Adrenal gland (tissue), 9 donors: ENCODE measurements at regions not wholly inside any gene's neighbourhood (a gene's known extent, or its start where the extent isn't known, plus 50 kb on each side); places are given as distances from the start of the nearest gene placed in this dataset.
"Not testable (repeated sequence)": the region's sequence is repeated elsewhere in the genome, so short reads cannot be mapped to it uniquely, and the experiment has no call there.

Experiments
- DNase-seq, 7 donors: peaks; one replicate each; pipeline ENCODE4 v3.0.0-alpha.2; 2019 to 2020
- H3K27ac ChIP-seq, 5 donors: fragments of 200-600 bp; sonication (generic) in 4 of 5; 1 replicate in 3 of 5; 2 replicates in 2 of 5; pipeline versions ENCODE4 v1.5.1 to v1.8.0; 2016 to 2020; ENCODE audit warnings: mild to moderate bottlenecking in 1 of 5
- H3K27me3 ChIP-seq: fragments of 200-600 bp; 2 replicates; pipeline ENCODE4 v1.8.0; 2021
- H3K36me3 ChIP-seq, 2 donors: fragments of 200-600 bp; replicated peaks in 1 of 2; 1 replicate in 1 of 2; 2 replicates in 1 of 2; pipeline versions ENCODE4 v1.5.1 to v1.8.0; 2018 to 2022
- H3K4me1 ChIP-seq, 2 donors: fragments of 200-600 bp; replicated peaks in 1 of 2; 1 replicate in 1 of 2; 2 replicates in 1 of 2; pipeline versions ENCODE4 v1.5.1 to v1.8.0; 2018 to 2021
- H3K4me3 ChIP-seq, 4 donors: fragments of 200-600 bp; sonication (generic) in 3 of 4; one replicate each; pipeline ENCODE4 v1.5.1; 2016 to 2018
- H3K9me3 ChIP-seq, 3 donors: fragments of 200-600 bp; sonication (generic) in 1 of 3; replicated peaks in 1 of 3; 1 replicate in 2 of 3; 2 replicates in 1 of 3; pipeline versions ENCODE4 v1.5.1 to v1.8.0; 2016 to 2021
- POLR2A ChIP-seq, 2 donors: fragments of 450-650 bp; IDR thresholded peaks; one replicate each; pipeline ENCODE4 v1.6.1; 2017; ENCODE audit warnings: antibody characterized with exemption in 2 of 2, mild to moderate bottlenecking in 2 of 2, moderate library complexity in 1 of 2
- WGBS, 4 donors: extraction: QIAGEN DNeasy Blood & Tissue Kit in 2 of 4; methylation state at CpG; one replicate each; pipeline versions ENCODE4 v1.1.5 to v1.1.7; 2013 to 2017; 5-methylcytosine and 5-hydroxymethylcytosine counted together
- intact Hi-C, 2 donors: fragments of 100-400 bp; cut with DNase I; formaldehyde crosslinking; loops; one replicate each; pipeline versions ENCODE4 v1.14.1 to v1.15.0; 2022 to 2023
- TF ChIP-seq, protein P1 (sequence below), 6 experiments: fragments of 450-650 bp in 4 of 6; fragments of 200-600 bp in 2 of 6; sonication (generic) in 1 of 6; IDR thresholded peaks; 1 replicate in 5 of 6; 2 replicates in 1 of 6; pipeline versions ENCODE4 v1.5.1 to v1.8.0; 2016 to 2021; ENCODE audit warnings: antibody characterized with exemption in 6 of 6, mild to moderate bottlenecking in 2 of 6, moderate library complexity in 1 of 6
- donor health status: healthy with polysubstance abuse.
- donor health status: Bipolar disorder and iron deficiency.
- donor health status: DM: yes; HTN: yes; CAD: no.
- donor health status: DM: no; HTN: no; CAD: no.
- donor health status: DM: no; HTN: no; CAD: no.

DNA sequence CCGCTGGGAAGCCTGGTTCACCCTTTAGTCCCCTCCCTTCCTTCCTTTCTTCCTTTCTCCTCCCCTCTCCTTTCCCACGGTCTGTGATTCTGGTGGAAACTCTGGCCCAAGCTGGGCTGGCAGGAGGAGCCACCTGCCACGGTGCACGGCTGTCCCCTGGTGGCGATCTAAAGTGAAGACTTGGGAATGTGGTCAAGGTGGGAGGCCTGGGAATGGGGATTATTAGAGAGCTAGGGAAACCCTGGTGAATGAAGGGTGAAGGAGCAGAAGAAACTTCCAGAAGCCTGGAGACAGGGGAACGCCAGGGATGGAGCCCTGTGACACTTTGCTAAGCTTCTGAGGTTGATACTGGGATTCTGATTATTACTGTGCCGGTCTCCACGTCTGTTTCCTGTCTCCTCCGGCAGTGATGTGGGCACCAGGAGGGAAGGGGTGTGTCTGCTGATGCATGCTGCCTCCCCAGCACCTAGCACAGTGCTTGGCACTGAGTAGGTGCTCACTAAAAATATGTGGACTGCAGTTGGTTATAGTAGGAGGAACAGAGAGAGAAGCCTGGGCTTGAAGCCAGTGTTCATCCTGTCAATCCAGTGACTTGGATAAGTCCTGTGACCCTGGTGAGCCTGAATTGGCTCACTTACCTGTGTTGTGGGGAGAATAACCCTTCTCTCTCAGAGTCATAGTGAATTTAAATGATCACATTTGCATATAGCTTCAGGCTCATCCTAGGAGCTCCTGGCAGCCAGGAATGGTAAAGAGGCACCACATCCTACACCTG, 71.2 kb upstream of the NBPF3 start:
- H3K9me3 ChIP-seq = no peaks in the 10 kb centered on the region
- intact Hi-C loops = loop anchor here in 1 of 2 donors (2.0 kb wide), 1 partner anchor 136 kb away; no protein-coding TSS in a partner anchor
- H3K4me3 ChIP-seq = no peak overlapping the region
- peak; percentile 81 to 91 (median 85) for DNase-seq
- H3K27ac ChIP-seq = no peak overlapping the region
- H3K36me3 ChIP-seq = no peaks in the 10 kb centered on the region
- WGBS, 4 donors = 18 to 32% (median 24%) methylated on average over 9 of the region's 9 CpGs
- H3K27me3 ChIP-seq = no peaks in the 10 kb centered on the region
- H3K4me1 ChIP-seq = peaks cover 0 to 6% of the 10 kb centered on the region in 2 donors
- TF ChIP-seq, protein P1, sequence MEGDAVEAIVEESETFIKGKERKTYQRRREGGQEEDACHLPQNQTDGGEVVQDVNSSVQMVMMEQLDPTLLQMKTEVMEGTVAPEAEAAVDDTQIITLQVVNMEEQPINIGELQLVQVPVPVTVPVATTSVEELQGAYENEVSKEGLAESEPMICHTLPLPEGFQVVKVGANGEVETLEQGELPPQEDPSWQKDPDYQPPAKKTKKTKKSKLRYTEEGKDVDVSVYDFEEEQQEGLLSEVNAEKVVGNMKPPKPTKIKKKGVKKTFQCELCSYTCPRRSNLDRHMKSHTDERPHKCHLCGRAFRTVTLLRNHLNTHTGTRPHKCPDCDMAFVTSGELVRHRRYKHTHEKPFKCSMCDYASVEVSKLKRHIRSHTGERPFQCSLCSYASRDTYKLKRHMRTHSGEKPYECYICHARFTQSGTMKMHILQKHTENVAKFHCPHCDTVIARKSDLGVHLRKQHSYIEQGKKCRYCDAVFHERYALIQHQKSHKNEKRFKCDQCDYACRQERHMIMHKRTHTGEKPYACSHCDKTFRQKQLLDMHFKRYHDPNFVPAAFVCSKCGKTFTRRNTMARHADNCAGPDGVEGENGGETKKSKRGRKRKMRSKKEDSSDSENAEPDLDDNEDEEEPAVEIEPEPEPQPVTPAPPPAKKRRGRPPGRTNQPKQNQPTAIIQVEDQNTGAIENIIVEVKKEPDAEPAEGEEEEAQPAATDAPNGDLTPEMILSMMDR (IDR thresholded peaks at IDR 0.05) = peak; percentile 98 to 100 (median 100)
- peak in 1 of 2 donors; percentile 31 for TF ChIP-seq POLR2A (IDR thresholded peaks at IDR 0.05)

DNA sequence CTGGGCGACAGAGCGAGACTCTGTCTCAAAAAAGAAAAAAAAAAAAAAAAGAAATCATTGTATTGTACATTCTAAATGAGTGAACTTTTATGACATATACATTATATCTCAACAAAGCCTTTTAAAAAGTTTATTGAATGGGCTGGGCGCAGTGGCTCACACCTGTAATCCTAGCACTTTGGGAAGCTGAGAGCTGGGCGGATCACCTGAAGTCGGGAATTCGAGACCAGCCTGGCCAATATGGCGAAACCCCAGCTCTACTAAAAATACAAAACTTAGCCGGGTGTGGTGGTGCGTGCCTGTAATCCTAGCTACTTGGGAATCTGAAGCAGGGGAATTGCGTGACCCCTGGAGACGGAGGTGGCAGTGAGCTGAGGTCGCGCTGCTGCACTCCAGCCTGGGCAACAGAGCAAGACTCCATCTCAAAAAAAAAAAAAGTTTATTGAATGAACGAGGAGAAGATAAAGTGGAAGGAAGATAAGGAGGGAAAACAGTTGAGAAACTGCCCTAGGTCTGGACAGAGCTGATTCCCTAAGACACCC, 71.9 kb upstream of the NBPF3 start:
- not testable (repeated sequence) for H3K27ac ChIP-seq, DNase-seq, H3K9me3 ChIP-seq, H3K36me3 ChIP-seq, H3K4me1 ChIP-seq, H3K4me3 ChIP-seq, H3K27me3 ChIP-seq
- intact Hi-C loops = loop anchor here in 1 of 2 donors (2.0 kb wide), 1 partner anchor 135 kb away; no protein-coding TSS in a partner anchor
- WGBS, 4 donors = 52 to 63% (median 56%) methylated on average over 13 to 14 of the region's 14 CpGs

DNA sequence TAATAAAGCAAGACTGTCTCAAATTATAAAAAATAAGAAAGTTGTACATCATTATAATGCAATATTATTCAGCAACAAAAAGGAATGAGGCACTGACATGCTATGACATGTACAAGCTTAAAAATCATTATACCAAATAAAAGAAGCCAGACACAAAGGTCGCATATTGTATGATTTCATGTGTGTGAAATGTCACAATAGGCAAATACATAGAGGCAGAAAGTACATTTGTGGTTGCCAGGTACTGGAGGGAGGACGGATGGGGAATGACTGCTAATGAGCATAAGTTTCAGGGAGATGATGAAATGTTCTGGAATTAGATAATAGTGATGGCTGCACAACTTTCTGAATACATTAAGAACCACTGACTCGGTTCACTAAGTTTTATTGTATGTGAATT, 73.6 kb upstream of the NBPF3 start:
- Histone ChIP-seq H3K36me3 (no peaks in the 10 kb centered on the region), H3K27ac (no peak overlapping the region), H3K27me3 (no peaks in the 10 kb centered on the region), H3K4me3 (no peak overlapping the region), H3K4me1 (peaks cover 0 to 6% of the 10 kb centered on the region in 2 donors), H3K9me3 (no peaks in the 10 kb centered on the region)
- 76 to 84% (median 83%) methylated on average over 3 of the region's 3 CpGs for WGBS, 4 donors
- TF ChIP-seq, protein P1 (IDR thresholded peaks at IDR 0.05) = no peak
- no peak for TF ChIP-seq POLR2A (IDR thresholded peaks at IDR 0.05)
- intact Hi-C loops = no loop called here
- DNase-seq = no peak

DNA sequence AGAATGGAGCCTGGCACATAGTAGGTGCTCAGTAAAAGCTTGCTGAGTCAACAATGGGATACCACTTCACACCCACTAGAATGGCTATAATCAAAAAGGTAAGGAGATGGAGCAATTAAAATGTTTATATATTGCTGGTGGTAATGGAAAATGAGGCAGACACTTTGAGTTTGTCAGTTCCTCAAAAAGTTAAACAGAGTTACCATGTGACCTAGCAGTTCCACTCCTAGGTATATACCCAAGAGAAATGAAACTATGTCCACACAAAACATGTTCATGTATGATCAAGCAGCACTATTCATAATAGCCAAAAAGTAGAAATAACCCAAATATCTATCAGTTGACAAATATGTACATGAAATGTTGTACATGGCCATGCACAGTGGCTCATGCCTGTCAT, 74.8 kb upstream of the ECE1 start:
- Histone ChIP-seq H3K27me3 (no peaks in the 10 kb centered on the region), H3K4me3 (no peak overlapping the region), H3K4me1 (peaks cover 0 to 6% of the 10 kb centered on the region in 2 donors), H3K9me3 (no peaks in the 10 kb centered on the region), H3K36me3 (no peaks in the 10 kb centered on the region), H3K27ac (no peak overlapping the region)
- TF ChIP-seq, protein P1 (IDR thresholded peaks at IDR 0.05) = no peak
- TF ChIP-seq POLR2A (IDR thresholded peaks at IDR 0.05) = no peak
- no peak for DNase-seq
- intact Hi-C loops = no loop called here
